ENCODE measurements at regions not wholly inside any gene's neighbourhood (a gene's known extent, or its start where the extent isn't known, plus 50 kb on each side); places are given as distances from the start of the nearest gene placed in this dataset.

- no peak overlapping the region for H2AFZ ChIP-seq (ENCODE audit: control insufficient read depth, low read depth, low read length)
- no TSS peak for BruUV-seq (replicated peaks)
- H3K4me3 ChIP-seq = no peak overlapping the region
- WGBS (ENCODE audit: insufficient coverage, insufficient replicate concordance, low lambda C conversion rate, missing lambda C conversion rate) = 45% methylated on average over 6 of the region's 6 CpGs
- ATAC-seq (no peak), FAIRE-seq (no peak), DNase-seq (ENCODE audit: low read depth, low spot score) (no peak)
- H3K9me3 ChIP-seq (replicated peaks; ENCODE audit: control insufficient read depth, insufficient read depth, low read length) = no peaks in the 10 kb centered on the region
- no peak overlapping the region for H3K4me2 ChIP-seq (ENCODE audit: control insufficient read depth, insufficient read depth)
- H4K20me1 ChIP-seq (ENCODE audit: control insufficient read depth, insufficient read depth) = no peaks in the 10 kb centered on the region
- in situ Hi-C loops (cut with MboI) (no loop called here), intact Hi-C loops (cut with micrococcal nuclease; ENCODE audit: unreplicated experiment) (no loop called here)
- H3K79me2 ChIP-seq (ENCODE audit: control insufficient read depth, insufficient read depth, low read length) = no peaks in the 10 kb centered on the region
- H3K27ac ChIP-seq (ENCODE audit: control insufficient read depth, insufficient read depth) = no peak overlapping the region
- no peaks in the 10 kb centered on the region for H3K4me1 ChIP-seq (ENCODE audit: control insufficient read depth, insufficient read depth, low read length)
- no peaks in the 10 kb centered on the region for H3K36me3 ChIP-seq (ENCODE audit: control insufficient read depth in 2 of 2, insufficient read depth in 2 of 2, low read length in 1 of 2)
- H3K27me3 ChIP-seq (replicated peaks in 1 of 2; ENCODE audit: control insufficient read depth in 2 of 2, insufficient read depth in 2 of 2, low read length in 1 of 2) = no peaks in the 10 kb centered on the region
- ChIA-PET RAD21 (ENCODE audit: unreplicated experiment) (no interaction called here), CTCF (interaction anchor here (1.4 kb wide), 1 partner anchor 8 kb away, joined by 3 read pairs; no protein-coding TSS in a partner anchor), SMC1A (ENCODE audit: uncharacterized antibody, unreplicated experiment) (interaction anchor here (0.8 to 2.0 kb wide), 3 partner anchors 10 to 20 kb away, joined by 3 to 7 read pairs (median 3); no protein-coding TSS in a partner anchor), POLR2A (no interaction called here)
- H3K9ac ChIP-seq (ENCODE audit: control insufficient read depth, insufficient read depth, low read length) = no peak overlapping the region
- TF ChIP-seq RB1 (IDR thresholded peaks at IDR 0.05; ENCODE audit: borderline replicate concordance) (no peak), SKIL (IDR thresholded peaks at IDR 0.05; ENCODE audit: low read depth, poor library complexity, severe bottlenecking) (no peak), JUNB (IDR thresholded peaks at IDR 0.05) (no peak), ZNF592 (IDR thresholded peaks at IDR 0.05) (no peak), SIN3A (IDR thresholded peaks at IDR 0.05; ENCODE audit: low read depth, low read length) (no peak), MXI1 (IDR thresholded peaks at IDR 0.05; ENCODE audit: low read depth, low read length) (no peak), USF1 (IDR thresholded peaks at IDR 0.05; ENCODE audit: borderline replicate concordance, extremely low read length, insufficient read depth, low read depth, low read length) (no peak), ELK1 (IDR thresholded peaks at IDR 0.05; ENCODE audit: low read depth, low read length) (no peak), ATF2 (IDR thresholded peaks at IDR 0.05; ENCODE audit: low read length) (no peak), FOXM1 (IDR thresholded peaks at IDR 0.05; ENCODE audit: low read depth, low read length) (no peak), SPI1 (IDR thresholded peaks at IDR 0.05; ENCODE audit: borderline replicate concordance, insufficient read depth, low read depth, low read length) (no peak), EGR1 (IDR thresholded peaks at IDR 0.05; ENCODE audit: borderline replicate concordance in 1 of 2, low read depth in 2 of 2, low read length in 2 of 2) (no peak), FOXK2 (IDR thresholded peaks at IDR 0.05) (no peak)
Observed at GRCh38 chr5:158285698-158286097, 426.8 kb upstream of the CLINT1 start.
